ENCODE measurements at regions not wholly inside any gene's neighbourhood (a gene's known extent, or its start where the extent isn't known, plus 50 kb on each side); places are given as distances from the start of the nearest gene placed in this dataset.
"Not testable (repeated sequence)": the region's sequence is repeated elsewhere in the genome, so short reads cannot be mapped to it uniquely, and the experiment has no call there.

DNA sequence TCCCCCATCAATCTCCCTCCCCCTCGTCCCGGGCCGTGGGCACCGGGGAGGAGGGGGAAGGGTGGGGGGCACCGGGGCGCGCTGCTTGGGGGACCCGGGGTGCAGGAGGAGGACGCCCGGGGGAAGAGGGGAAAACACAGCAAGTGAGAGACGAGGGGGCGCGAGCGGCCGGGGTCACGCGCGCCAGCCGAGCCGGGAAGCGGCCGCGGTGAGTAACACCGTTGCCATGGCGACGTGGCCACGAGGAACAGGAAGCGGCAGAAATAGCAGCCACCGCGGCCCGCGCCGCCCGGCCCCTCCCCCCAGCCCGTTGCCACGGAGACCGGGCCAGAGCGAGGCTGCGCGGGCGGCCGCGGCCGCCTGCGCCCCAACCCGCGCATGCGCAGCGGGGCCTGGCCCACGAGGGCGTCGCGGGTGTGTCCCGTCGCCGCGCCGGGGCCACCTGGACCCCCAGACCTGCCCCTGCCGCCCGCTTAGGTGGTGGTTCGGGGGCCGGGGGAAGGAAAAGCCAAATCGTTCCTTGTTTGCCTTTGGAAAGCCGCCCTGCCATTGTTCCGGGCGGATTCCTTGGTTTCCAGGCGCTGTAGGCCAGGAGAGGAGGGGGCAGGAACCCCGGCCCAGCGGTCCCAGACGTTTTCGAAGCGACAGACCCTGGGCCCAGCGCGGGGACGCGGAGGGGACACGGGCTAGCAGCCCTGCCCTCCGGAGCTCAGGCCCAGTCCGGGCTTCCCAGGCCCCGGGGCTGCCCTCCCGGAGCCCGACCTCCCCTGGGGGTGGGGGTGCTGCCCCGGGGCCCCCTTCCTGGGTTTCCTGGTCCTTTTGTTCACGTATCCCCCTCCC, 207.1 kb downstream of the C9orf50 start:
- BruUV-seq (replicated peaks) = TSS peak; percentile 98
- no peaks in the 10 kb centered on the region for H4K20me1 ChIP-seq (ENCODE audit: insufficient read depth)
- H3K4me3 ChIP-seq = peak overlapping the region; percentile 77
- H3K4me2 ChIP-seq = peak overlapping the region; percentile 97
- ChIA-PET CTCF (no interaction called here), POLR2A (ENCODE audit: unreplicated experiment) (interaction anchor here (0.6 kb wide), 4 partner anchors 234 to 243 kb away, joined by 3 to 20 read pairs (median 9); partner anchors contain the start of gene IER5L)
- H3K27me3 ChIP-seq (ENCODE audit: insufficient read depth, low read depth) = no peaks in the 10 kb centered on the region
- H3K4me1 ChIP-seq (replicated peaks; ENCODE audit: insufficient read depth) = peaks cover 24% of the 10 kb centered on the region
- H2AFZ ChIP-seq = peak overlapping the region; percentile 97
- peaks cover 24% of the 10 kb centered on the region; the same call in 1 of the 2 replicates for H3F3A ChIP-seq (ENCODE audit: insufficient read depth, low read depth)
- peak overlapping the region; percentile 85 for H3K27ac ChIP-seq
- H3K36me3 ChIP-seq (ENCODE audit: low read depth) = no peaks in the 10 kb centered on the region
- no peak for TF ChIP-seq EZH2 (IDR thresholded peaks at IDR 0.05; ENCODE audit: low read depth)
- TF ChIP-seq, protein P1, sequence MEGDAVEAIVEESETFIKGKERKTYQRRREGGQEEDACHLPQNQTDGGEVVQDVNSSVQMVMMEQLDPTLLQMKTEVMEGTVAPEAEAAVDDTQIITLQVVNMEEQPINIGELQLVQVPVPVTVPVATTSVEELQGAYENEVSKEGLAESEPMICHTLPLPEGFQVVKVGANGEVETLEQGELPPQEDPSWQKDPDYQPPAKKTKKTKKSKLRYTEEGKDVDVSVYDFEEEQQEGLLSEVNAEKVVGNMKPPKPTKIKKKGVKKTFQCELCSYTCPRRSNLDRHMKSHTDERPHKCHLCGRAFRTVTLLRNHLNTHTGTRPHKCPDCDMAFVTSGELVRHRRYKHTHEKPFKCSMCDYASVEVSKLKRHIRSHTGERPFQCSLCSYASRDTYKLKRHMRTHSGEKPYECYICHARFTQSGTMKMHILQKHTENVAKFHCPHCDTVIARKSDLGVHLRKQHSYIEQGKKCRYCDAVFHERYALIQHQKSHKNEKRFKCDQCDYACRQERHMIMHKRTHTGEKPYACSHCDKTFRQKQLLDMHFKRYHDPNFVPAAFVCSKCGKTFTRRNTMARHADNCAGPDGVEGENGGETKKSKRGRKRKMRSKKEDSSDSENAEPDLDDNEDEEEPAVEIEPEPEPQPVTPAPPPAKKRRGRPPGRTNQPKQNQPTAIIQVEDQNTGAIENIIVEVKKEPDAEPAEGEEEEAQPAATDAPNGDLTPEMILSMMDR (conservative IDR thresholded peaks at IDR 0.05) = no peak
- no peaks in the 10 kb centered on the region for H3K9me3 ChIP-seq (ENCODE audit: insufficient read depth, low read depth)
- intact Hi-C loops (cut with micrococcal nuclease; ENCODE audit: unreplicated experiment) = loop anchor here (1.0 to 10.0 kb wide), 4 partner anchors 30 to 79 kb away; no protein-coding TSS in a partner anchor
- H3K79me2 ChIP-seq (ENCODE audit: low read depth) = no peaks in the 10 kb centered on the region
- H3K9me2 ChIP-seq (ENCODE audit: insufficient read depth) = no peaks in the 10 kb centered on the region
- peak; percentile 87 to 99 for DNase-seq

DNA sequence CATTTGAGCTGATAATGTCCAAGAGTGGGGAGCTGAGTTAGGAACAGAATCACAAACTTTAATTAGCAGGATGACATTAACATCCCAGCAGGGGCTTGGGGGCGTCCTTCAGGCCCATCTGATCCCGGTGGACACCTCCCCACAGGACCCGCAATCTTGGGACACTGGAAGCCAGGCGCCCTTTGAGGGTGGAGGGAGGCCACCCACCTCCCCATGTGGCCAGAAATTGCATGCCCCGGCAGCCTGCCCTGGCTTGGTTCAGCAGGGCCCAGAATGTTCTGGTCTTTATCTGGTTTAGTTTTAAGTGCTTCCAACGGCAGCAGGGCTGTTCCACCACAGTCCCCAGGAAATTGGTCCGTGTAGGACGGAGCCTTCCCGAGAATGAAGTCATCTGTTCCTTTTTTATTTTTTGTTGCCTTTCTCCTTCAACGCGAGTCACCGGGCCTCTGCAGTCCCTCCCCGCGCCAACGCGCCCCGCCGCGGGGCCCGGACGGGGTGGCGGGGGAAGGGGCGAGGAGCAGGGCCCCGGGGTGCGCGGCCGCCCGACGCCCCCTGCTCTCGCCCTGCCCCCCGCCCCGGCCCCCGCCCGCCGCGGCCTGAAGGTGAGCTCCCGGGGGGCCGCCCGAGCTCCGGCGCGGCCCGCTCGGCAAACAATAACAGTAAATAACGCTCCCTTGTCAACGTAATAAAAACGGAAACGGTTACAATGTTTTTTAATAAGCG, 207.9 kb downstream of the C9orf50 start:
- BruUV-seq (replicated peaks) = TSS peak; percentile 92
- TF ChIP-seq EZH2 (IDR thresholded peaks at IDR 0.05; ENCODE audit: low read depth) = no peak
- TF ChIP-seq, protein P1 (conservative IDR thresholded peaks at IDR 0.05) = no peak
- peaks cover 25% of the 10 kb centered on the region for H3K4me1 ChIP-seq (replicated peaks; ENCODE audit: insufficient read depth)

DNA sequence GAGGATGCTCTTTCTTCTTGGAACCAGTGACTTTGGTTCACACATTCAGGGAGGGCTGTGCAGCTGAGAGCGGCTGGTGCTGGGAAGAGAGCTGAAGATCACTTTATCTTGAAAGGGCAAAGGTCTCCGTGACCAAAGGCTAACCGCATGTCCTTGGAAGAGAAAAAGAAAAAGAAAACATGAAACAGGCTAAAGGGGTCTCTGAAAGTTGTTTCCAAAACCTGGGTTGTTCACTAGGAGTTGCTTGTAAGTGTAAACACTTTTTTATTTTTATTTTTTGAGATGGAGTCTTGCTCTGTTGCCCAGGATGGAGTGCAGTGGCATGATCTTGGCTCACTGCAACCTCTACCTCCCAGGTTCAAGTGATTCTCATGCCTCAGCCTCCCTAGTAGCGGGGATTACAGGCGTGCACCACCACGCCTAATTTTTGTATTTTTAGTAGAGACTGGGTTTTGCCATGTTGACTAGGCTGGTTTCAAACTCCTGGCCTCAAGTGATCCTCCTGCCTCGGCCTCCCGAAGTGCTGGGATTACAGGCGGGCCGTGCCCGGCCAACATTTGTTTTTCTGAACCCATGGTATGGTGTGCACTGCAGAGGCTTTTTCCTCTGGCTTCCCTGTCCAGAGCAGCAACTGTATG, 208.6 kb downstream of the C9orf50 start:
- peaks cover 18% of the 10 kb centered on the region; the same call in 1 of the 2 replicates for H3F3A ChIP-seq (ENCODE audit: insufficient read depth, low read depth)
- peak overlapping the region; percentile 49; the same call in 1 of the 2 replicates for H3K4me3 ChIP-seq
- DNase-seq; BruUV-seq (replicated peaks); H3K9me2 ChIP-seq (ENCODE audit: insufficient read depth); H3K79me2 ChIP-seq (ENCODE audit: low read depth); H3K9me3 ChIP-seq (ENCODE audit: insufficient read depth, low read depth); CTCF ChIA-PET; H3K36me3 ChIP-seq (ENCODE audit: low read depth); H3K27me3 ChIP-seq (ENCODE audit: insufficient read depth, low read depth); H4K20me1 ChIP-seq (ENCODE audit: insufficient read depth): not testable (repeated sequence)
- H3K4me2 ChIP-seq = peak overlapping the region; percentile 76
- POLR2A ChIA-PET (ENCODE audit: unreplicated experiment) = interaction anchor here (0.7 kb wide), 1 partner anchor 10 kb away, joined by 4 read pairs; no protein-coding TSS in a partner anchor
- H2AFZ ChIP-seq = peak overlapping the region; percentile 61; the same call in 1 of the 2 replicates
- H3K27ac ChIP-seq = peak overlapping the region; percentile 85
- peaks cover 32% of the 10 kb centered on the region for H3K4me1 ChIP-seq (replicated peaks; ENCODE audit: insufficient read depth)
- intact Hi-C loops (cut with micrococcal nuclease; ENCODE audit: unreplicated experiment) = loop anchor here (2.0 to 10.0 kb wide), 2 partner anchors 47 to 71 kb away; no protein-coding TSS in a partner anchor

More for the DNA sequence above, 207.9 kb downstream of the C9orf50 start:
- ChIA-PET CTCF (no interaction called here), POLR2A (ENCODE audit: unreplicated experiment) (interaction anchor here (0.6 to 0.7 kb wide), 6 partner anchors 9 to 242 kb away, joined by 3 to 20 read pairs (median 4); partner anchors contain the start of gene IER5L)
- Histone ChIP-seq H3K4me2 (peak overlapping the region; percentile 76), H3K27me3 (ENCODE audit: insufficient read depth, low read depth) (no peaks in the 10 kb centered on the region), H3K27ac (peak overlapping the region; percentile 85), H3K79me2 (ENCODE audit: low read depth) (no peaks in the 10 kb centered on the region), H3F3A (ENCODE audit: insufficient read depth, low read depth) (peaks cover 24% of the 10 kb centered on the region; the same call in 1 of the 2 replicates), H3K36me3 (ENCODE audit: low read depth) (no peaks in the 10 kb centered on the region), H3K9me3 (ENCODE audit: insufficient read depth, low read depth) (no peaks in the 10 kb centered on the region), H4K20me1 (ENCODE audit: insufficient read depth) (no peaks in the 10 kb centered on the region), H3K4me3 (peak overlapping the region; percentile 77; the same call in 1 of the 2 replicates), H3K9me2 (ENCODE audit: insufficient read depth) (no peaks in the 10 kb centered on the region), H2AFZ (peak overlapping the region; percentile 97)
- peak; percentile 57 to 58 for DNase-seq
- intact Hi-C loops (cut with micrococcal nuclease; ENCODE audit: unreplicated experiment) = loop anchor here (1.0 to 10.0 kb wide), 4 partner anchors 30 to 79 kb away; no protein-coding TSS in a partner anchor
